GM23338 (cell line): ENCODE measurements at regions not wholly inside any gene's neighbourhood (a gene's known extent, or its start where the extent isn't known, plus 50 kb on each side); places are given as distances from the start of the nearest gene placed in this dataset.

Source experiments
- ATAC-seq: fragments of 200-7000 bp; cut with Tn5 transposase; 3 replicates; pipeline ENCODE4 v1.9.1; 2020
- DNase-seq: peaks from one replicate; pipeline ENCODE4 v3.0.0-alpha.2; 2015; ENCODE audit warnings: low spot score
- H2AFZ ChIP-seq: fragments of 200-600 bp; sonication (generic); 2 replicates; pipeline ENCODE4 v1.8.0; 2016; ENCODE audit warnings: antibody characterized with exemption, mild to moderate bottlenecking, moderate library complexity
- H3F3A ChIP-seq: fragments of 200-600 bp; sonication (generic); replicated peaks from 2 replicates; pipeline ENCODE4 v1.8.0; 2017; ENCODE audit warnings: antibody characterized with exemption, mixed run types, low read depth
- H3K27ac ChIP-seq: fragments of 200-600 bp; sonication (generic); 2 replicates; pipeline ENCODE4 v1.6.1; 2016; ENCODE audit warnings: low read depth
- H3K27me3 ChIP-seq: fragments of 200-600 bp; sonication (generic); 2 replicates; pipeline ENCODE4 v1.8.0; 2016; ENCODE audit warnings: mild to moderate bottlenecking, mixed run types, moderate library complexity; ENCODE audit not compliant: insufficient read depth
- H3K36me3 ChIP-seq: fragments of 200-600 bp; sonication (generic); 2 replicates; pipeline ENCODE4 v1.8.0; 2016; ENCODE audit warnings: mild to moderate bottlenecking; ENCODE audit not compliant: insufficient read depth
- H3K4me1 ChIP-seq: fragments of 200-600 bp; sonication (generic); 2 replicates; pipeline ENCODE4 v1.8.0; 2016; ENCODE audit warnings: mild to moderate bottlenecking, moderate library complexity; ENCODE audit not compliant: insufficient read depth
- H3K4me2 ChIP-seq: fragments of 200-600 bp; sonication (generic); 2 replicates; pipeline ENCODE4 v1.7.1; 2017; ENCODE audit warnings: mixed run types
- H3K4me3 ChIP-seq: fragments of 200-600 bp; sonication (generic); 2 replicates; pipeline ENCODE4 v1.6.1; 2016; ENCODE audit warnings: mixed run types
- H3K79me2 ChIP-seq: fragments of 200-600 bp; sonication (generic); replicated peaks from 2 replicates; pipeline ENCODE4 v1.8.0; 2017; ENCODE audit warnings: mild to moderate bottlenecking; ENCODE audit not compliant: insufficient read depth
- H3K9me2 ChIP-seq: fragments of 200-600 bp; sonication (generic); 2 replicates; pipeline ENCODE4 v1.8.0; 2017; ENCODE audit not compliant: insufficient read depth
- H4K20me1 ChIP-seq: fragments of 200-600 bp; sonication (generic); replicated peaks from 2 replicates; pipeline ENCODE4 v1.8.0; 2017; ENCODE audit warnings: mild to moderate bottlenecking; ENCODE audit not compliant: insufficient read depth
- H3K27ac Mint-ChIP-seq: 2 replicates; pipeline ENCODE4 v1.8.0; 2020; ENCODE audit warnings: inconsistent platforms, mild to moderate bottlenecking, moderate library complexity, mixed read lengths
- H3K27me3 Mint-ChIP-seq: 3 replicates; pipeline ENCODE4 v1.8.0; 2022; ENCODE audit warnings: low read depth, mild to moderate bottlenecking, moderate library complexity, mixed read lengths, inconsistent platforms; ENCODE audit not compliant: insufficient read depth, poor library complexity
- H3K36me3 Mint-ChIP-seq: 3 replicates; pipeline ENCODE4 v1.8.0; 2021; ENCODE audit warnings: low read depth, mild to moderate bottlenecking, inconsistent platforms, moderate library complexity, mixed read lengths
- H3K4me1 Mint-ChIP-seq: 3 replicates; pipeline ENCODE4 v1.8.0; 2020; ENCODE audit warnings: mild to moderate bottlenecking, inconsistent platforms, mixed read lengths
- H3K4me3 Mint-ChIP-seq: 3 replicates; pipeline ENCODE4 v1.8.0; 2021; ENCODE audit warnings: moderate library complexity, mild to moderate bottlenecking, inconsistent platforms, mixed read lengths
- H3K9me3 Mint-ChIP-seq: 3 replicates; pipeline ENCODE4 v1.8.0; 2020; ENCODE audit warnings: moderate library complexity, mild to moderate bottlenecking, inconsistent platforms, mixed read lengths
- CREB1 ChIP-seq: fragments of 250-450 bp; sonication (Bioruptor Pico); IDR thresholded peaks from 2 replicates; pipeline ENCODE4 v1.5.0; 2020; ENCODE audit warnings: low read depth, mild to moderate bottlenecking, moderate library complexity
- EZH2 ChIP-seq: fragments of 200-600 bp; sonication (generic); IDR thresholded peaks from one replicate; pipeline ENCODE4 v1.8.0; 2017; ENCODE audit warnings: antibody characterized with exemption, mild to moderate bottlenecking, low read depth; ENCODE audit not compliant: unreplicated experiment
- EZH2phosphoT487 ChIP-seq: fragments of 200-600 bp; sonication (generic); IDR thresholded peaks from one replicate; pipeline ENCODE4 v1.8.1; 2018; ENCODE audit warnings: antibody characterized with exemption; ENCODE audit not compliant: unreplicated experiment
- JUNB ChIP-seq: IDR thresholded peaks from one replicate; pipeline ENCODE4 v1.6.1; 2016; ENCODE audit warnings: antibody characterized with exemption; ENCODE audit not compliant: unreplicated experiment
- NANOG ChIP-seq: IDR thresholded peaks from 2 replicates; pipeline ENCODE4 v1.6.1; 2016; ENCODE audit warnings: antibody characterized with exemption, borderline replicate concordance
- POLR2AphosphoS5 ChIP-seq: IDR thresholded peaks from 2 replicates; pipeline ENCODE4 v1.6.1; 2016; ENCODE audit warnings: antibody characterized with exemption, low read depth
- STAT1 ChIP-seq: IDR thresholded peaks from one replicate; pipeline ENCODE4 v1.6.1; 2016; ENCODE audit warnings: antibody characterized with exemption; ENCODE audit not compliant: unreplicated experiment
- ZNF114 ChIP-seq: fragments of 250-450 bp; sonication (Bioruptor Pico); IDR thresholded peaks from 2 replicates; pipeline ENCODE4 v1.5.0; 2020; ENCODE audit warnings: mild to moderate bottlenecking, moderate library complexity
- ZNF331 ChIP-seq: fragments of 250-450 bp; sonication (Bioruptor Pico); IDR thresholded peaks from 2 replicates; pipeline ENCODE4 v1.5.0; 2020; ENCODE audit warnings: low read depth, mild to moderate bottlenecking, moderate library complexity
- TF ChIP-seq, protein P1 (sequence below): IDR thresholded peaks from one replicate; pipeline ENCODE4 v1.6.1; 2018; ENCODE audit warnings: antibody characterized with exemption; ENCODE audit not compliant: unreplicated experiment
- TF ChIP-seq, protein P2 (sequence below): IDR thresholded peaks from 2 replicates; pipeline ENCODE4 v1.6.1; 2016; ENCODE audit warnings: antibody characterized with exemption
- TF ChIP-seq, protein P3 (sequence below): fragments of 250-450 bp; sonication (Bioruptor Pico); IDR thresholded peaks from 2 replicates; pipeline ENCODE4 v1.5.0; 2020; ENCODE audit warnings: mild to moderate bottlenecking, moderate library complexity

DNA sequence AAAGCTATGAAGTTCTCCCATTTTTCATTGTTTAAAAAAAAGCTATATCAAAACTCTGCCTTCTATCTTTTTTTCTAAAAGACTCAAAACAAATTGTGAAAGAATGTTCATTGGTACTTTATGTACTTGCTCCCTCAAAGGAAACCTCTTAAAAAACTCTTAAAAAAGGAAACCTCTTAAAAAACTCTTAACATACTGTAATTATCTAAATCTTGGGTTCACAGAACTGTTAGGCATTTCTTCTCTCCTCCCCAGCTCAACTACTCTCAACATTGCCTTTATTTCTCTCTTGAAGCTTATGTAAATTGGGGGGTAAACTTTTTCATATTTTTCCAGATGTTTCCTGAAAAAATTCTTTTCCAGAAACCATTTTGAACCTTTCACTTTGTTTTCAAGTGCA lies 330.5 kb upstream of the SLC39A10 start:
- H4K20me1 ChIP-seq = no peaks in the 10 kb centered on the region
- Mint-ChIP-seq H3K9me3 (peaks cover 5% of the 10 kb centered on the region; the same call in 2 of the 3 replicates), H3K4me3 (no peak overlapping the region), H3K4me1 (no peaks in the 10 kb centered on the region), H3K27me3 (no peaks in the 10 kb centered on the region), H3K27ac (no peak overlapping the region), H3K36me3 (no peaks in the 10 kb centered on the region)
- no peaks in the 10 kb centered on the region for H3K79me2 ChIP-seq
- H3F3A ChIP-seq = no peaks in the 10 kb centered on the region
- no peaks in the 10 kb centered on the region for H3K36me3 ChIP-seq
- H3K27ac ChIP-seq = no peak overlapping the region
- no peaks in the 10 kb centered on the region for H3K27me3 ChIP-seq
- H3K4me2 ChIP-seq = no peak overlapping the region
- DNase-seq = no peak
- H2AFZ ChIP-seq = no peak overlapping the region
- no peaks in the 10 kb centered on the region for H3K9me2 ChIP-seq
- H3K4me1 ChIP-seq = no peaks in the 10 kb centered on the region
- no peak for ATAC-seq
- TF ChIP-seq ZNF331 = no peak
- no peak for TF ChIP-seq NANOG
- TF ChIP-seq, protein P1, sequence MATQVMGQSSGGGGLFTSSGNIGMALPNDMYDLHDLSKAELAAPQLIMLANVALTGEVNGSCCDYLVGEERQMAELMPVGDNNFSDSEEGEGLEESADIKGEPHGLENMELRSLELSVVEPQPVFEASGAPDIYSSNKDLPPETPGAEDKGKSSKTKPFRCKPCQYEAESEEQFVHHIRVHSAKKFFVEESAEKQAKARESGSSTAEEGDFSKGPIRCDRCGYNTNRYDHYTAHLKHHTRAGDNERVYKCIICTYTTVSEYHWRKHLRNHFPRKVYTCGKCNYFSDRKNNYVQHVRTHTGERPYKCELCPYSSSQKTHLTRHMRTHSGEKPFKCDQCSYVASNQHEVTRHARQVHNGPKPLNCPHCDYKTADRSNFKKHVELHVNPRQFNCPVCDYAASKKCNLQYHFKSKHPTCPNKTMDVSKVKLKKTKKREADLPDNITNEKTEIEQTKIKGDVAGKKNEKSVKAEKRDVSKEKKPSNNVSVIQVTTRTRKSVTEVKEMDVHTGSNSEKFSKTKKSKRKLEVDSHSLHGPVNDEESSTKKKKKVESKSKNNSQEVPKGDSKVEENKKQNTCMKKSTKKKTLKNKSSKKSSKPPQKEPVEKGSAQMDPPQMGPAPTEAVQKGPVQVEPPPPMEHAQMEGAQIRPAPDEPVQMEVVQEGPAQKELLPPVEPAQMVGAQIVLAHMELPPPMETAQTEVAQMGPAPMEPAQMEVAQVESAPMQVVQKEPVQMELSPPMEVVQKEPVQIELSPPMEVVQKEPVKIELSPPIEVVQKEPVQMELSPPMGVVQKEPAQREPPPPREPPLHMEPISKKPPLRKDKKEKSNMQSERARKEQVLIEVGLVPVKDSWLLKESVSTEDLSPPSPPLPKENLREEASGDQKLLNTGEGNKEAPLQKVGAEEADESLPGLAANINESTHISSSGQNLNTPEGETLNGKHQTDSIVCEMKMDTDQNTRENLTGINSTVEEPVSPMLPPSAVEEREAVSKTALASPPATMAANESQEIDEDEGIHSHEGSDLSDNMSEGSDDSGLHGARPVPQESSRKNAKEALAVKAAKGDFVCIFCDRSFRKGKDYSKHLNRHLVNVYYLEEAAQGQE = no peak
- no peak for TF ChIP-seq POLR2AphosphoS5
- no peak for TF ChIP-seq JUNB
- TF ChIP-seq ZNF114 = no peak
- no peak for TF ChIP-seq EZH2
- TF ChIP-seq, protein P2, sequence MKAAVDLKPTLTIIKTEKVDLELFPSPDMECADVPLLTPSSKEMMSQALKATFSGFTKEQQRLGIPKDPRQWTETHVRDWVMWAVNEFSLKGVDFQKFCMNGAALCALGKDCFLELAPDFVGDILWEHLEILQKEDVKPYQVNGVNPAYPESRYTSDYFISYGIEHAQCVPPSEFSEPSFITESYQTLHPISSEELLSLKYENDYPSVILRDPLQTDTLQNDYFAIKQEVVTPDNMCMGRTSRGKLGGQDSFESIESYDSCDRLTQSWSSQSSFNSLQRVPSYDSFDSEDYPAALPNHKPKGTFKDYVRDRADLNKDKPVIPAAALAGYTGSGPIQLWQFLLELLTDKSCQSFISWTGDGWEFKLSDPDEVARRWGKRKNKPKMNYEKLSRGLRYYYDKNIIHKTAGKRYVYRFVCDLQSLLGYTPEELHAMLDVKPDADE = no peak
- no peak for TF ChIP-seq EZH2phosphoT487
- TF ChIP-seq STAT1 = no peak
- no peak for TF ChIP-seq CREB1 (CRISPR knock-in tag)
- TF ChIP-seq, protein P3, sequence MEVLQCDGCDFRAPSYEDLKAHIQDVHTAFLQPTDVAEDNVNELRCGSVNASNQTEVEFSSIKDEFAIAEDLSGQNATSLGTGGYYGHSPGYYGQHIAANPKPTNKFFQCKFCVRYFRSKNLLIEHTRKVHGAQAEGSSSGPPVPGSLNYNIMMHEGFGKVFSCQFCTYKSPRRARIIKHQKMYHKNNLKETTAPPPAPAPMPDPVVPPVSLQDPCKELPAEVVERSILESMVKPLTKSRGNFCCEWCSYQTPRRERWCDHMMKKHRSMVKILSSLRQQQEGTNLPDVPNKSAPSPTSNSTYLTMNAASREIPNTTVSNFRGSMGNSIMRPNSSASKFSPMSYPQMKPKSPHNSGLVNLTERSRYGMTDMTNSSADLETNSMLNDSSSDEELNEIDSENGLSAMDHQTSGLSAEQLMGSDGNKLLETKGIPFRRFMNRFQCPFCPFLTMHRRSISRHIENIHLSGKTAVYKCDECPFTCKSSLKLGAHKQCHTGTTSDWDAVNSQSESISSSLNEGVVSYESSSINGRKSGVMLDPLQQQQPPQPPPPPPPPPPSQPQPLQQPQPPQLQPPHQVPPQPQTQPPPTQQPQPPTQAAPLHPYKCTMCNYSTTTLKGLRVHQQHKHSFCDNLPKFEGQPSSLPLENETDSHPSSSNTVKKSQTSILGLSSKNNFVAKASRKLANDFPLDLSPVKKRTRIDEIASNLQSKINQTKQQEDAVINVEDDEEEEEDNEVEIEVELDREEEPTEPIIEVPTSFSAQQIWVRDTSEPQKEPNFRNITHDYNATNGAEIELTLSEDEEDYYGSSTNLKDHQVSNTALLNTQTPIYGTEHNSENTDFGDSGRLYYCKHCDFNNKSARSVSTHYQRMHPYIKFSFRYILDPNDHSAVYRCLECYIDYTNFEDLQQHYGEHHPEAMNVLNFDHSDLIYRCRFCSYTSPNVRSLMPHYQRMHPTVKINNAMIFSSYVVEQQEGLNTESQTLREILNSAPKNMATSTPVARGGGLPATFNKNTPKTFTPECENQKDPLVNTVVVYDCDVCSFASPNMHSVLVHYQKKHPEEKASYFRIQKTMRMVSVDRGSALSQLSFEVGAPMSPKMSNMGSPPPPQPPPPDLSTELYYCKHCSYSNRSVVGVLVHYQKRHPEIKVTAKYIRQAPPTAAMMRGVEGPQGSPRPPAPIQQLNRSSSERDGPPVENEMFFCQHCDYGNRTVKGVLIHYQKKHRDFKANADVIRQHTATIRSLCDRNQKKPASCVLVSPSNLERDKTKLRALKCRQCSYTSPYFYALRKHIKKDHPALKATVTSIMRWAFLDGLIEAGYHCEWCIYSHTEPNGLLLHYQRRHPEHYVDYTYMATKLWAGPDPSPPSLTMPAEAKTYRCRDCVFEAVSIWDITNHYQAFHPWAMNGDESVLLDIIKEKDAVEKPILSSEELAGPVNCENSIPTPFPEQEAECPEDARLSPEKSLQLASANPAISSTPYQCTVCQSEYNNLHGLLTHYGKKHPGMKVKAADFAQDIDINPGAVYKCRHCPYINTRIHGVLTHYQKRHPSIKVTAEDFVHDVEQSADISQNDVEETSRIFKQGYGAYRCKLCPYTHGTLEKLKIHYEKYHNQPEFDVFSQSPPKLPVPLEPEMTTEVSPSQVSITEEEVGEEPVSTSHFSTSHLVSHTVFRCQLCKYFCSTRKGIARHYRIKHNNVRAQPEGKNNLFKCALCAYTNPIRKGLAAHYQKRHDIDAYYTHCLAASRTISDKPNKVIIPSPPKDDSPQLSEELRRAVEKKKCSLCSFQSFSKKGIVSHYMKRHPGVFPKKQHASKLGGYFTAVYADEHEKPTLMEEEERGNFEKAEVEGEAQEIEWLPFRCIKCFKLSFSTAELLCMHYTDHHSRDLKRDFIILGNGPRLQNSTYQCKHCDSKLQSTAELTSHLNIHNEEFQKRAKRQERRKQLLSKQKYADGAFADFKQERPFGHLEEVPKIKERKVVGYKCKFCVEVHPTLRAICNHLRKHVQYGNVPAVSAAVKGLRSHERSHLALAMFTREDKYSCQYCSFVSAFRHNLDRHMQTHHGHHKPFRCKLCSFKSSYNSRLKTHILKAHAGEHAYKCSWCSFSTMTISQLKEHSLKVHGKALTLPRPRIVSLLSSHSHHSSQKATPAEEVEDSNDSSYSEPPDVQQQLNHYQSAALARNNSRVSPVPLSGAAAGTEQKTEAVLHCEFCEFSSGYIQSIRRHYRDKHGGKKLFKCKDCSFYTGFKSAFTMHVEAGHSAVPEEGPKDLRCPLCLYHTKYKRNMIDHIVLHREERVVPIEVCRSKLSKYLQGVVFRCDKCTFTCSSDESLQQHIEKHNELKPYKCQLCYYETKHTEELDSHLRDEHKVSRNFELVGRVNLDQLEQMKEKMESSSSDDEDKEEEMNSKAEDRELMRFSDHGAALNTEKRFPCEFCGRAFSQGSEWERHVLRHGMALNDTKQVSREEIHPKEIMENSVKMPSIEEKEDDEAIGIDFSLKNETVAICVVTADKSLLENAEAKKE = no peak
- H3K4me3 ChIP-seq = no peak overlapping the region
